GM12878 (cell line): ENCODE measurements at regions not wholly inside any gene's neighbourhood (a gene's known extent, or its start where the extent isn't known, plus 50 kb on each side); places are given as distances from the start of the nearest gene placed in this dataset.

Source experiments
- HDAC2 ChIP-seq: fragments of 200-600 bp; sonication (generic); IDR thresholded peaks from 2 replicates; pipeline ENCODE4 v1.6.1; 2017
- NRF1 ChIP-seq: conservative IDR thresholded peaks from 2 replicates; pipeline ENCODE4 v1.6.1; 2011; ENCODE audit warnings: mild to moderate bottlenecking, low read depth, low read length, improper control_type of control experiment
- TAF1 ChIP-seq: IDR thresholded peaks from 2 replicates; pipeline ENCODE4 v1.6.1; 2011; ENCODE audit warnings: mild to moderate bottlenecking, low read depth, low read length, borderline replicate concordance
- TCF3 ChIP-seq: IDR thresholded peaks from 2 replicates; pipeline ENCODE4 v1.6.1; 2012; ENCODE audit warnings: low read depth, mild to moderate bottlenecking, low read length, borderline replicate concordance; ENCODE audit not compliant: insufficient read depth
- TCF7 ChIP-seq: IDR thresholded peaks from 2 replicates; pipeline ENCODE4 v1.6.1; 2014; ENCODE audit warnings: antibody characterized with exemption, borderline replicate concordance
- TF ChIP-seq, protein P1 (sequence below): IDR thresholded peaks from 2 replicates; pipeline ENCODE4 v1.6.1; 2012; ENCODE audit warnings: improper control_type of control experiment, low read depth, low read length; ENCODE audit not compliant: insufficient replicate concordance
- TF ChIP-seq, protein P2 (sequence below): fragments of 450-650 bp; IDR thresholded peaks from 2 replicates; pipeline ENCODE4 v1.6.1; 2014; ENCODE audit warnings: mild to moderate bottlenecking
- TF ChIP-seq, protein P3 (sequence below): fragments of 450-650 bp; IDR thresholded peaks from 2 replicates; pipeline ENCODE4 v1.6.1; 2017; ENCODE audit warnings: mild to moderate bottlenecking, low read depth, inconsistent platforms; ENCODE audit not compliant: poor library complexity, severe bottlenecking
- TF ChIP-seq, protein P4 (sequence below): IDR thresholded peaks from 2 replicates; pipeline ENCODE4 v1.6.1; 2012; ENCODE audit warnings: low read length, inconsistent platforms

DNA sequence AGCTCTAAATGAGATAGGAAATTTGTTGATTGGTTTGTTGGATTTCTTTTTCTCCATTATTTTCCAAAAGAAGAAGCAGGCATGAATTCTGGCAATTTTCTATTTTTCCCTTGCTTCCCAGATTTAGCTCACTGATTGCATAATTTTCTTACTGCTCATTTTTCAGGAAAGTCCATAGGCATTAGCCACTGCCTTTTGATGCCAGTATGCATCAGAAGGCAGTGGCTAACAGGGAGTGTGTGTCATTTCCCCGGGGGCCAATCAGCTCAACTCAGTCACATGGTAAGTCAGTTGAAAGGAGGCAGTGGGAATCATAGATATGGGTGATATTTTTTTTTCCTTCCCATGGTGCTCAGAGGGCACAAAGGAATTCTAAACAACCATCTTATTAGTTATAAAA is 156.7 kb downstream of the TRIML1 start (continued):
- TF ChIP-seq, protein P1, sequence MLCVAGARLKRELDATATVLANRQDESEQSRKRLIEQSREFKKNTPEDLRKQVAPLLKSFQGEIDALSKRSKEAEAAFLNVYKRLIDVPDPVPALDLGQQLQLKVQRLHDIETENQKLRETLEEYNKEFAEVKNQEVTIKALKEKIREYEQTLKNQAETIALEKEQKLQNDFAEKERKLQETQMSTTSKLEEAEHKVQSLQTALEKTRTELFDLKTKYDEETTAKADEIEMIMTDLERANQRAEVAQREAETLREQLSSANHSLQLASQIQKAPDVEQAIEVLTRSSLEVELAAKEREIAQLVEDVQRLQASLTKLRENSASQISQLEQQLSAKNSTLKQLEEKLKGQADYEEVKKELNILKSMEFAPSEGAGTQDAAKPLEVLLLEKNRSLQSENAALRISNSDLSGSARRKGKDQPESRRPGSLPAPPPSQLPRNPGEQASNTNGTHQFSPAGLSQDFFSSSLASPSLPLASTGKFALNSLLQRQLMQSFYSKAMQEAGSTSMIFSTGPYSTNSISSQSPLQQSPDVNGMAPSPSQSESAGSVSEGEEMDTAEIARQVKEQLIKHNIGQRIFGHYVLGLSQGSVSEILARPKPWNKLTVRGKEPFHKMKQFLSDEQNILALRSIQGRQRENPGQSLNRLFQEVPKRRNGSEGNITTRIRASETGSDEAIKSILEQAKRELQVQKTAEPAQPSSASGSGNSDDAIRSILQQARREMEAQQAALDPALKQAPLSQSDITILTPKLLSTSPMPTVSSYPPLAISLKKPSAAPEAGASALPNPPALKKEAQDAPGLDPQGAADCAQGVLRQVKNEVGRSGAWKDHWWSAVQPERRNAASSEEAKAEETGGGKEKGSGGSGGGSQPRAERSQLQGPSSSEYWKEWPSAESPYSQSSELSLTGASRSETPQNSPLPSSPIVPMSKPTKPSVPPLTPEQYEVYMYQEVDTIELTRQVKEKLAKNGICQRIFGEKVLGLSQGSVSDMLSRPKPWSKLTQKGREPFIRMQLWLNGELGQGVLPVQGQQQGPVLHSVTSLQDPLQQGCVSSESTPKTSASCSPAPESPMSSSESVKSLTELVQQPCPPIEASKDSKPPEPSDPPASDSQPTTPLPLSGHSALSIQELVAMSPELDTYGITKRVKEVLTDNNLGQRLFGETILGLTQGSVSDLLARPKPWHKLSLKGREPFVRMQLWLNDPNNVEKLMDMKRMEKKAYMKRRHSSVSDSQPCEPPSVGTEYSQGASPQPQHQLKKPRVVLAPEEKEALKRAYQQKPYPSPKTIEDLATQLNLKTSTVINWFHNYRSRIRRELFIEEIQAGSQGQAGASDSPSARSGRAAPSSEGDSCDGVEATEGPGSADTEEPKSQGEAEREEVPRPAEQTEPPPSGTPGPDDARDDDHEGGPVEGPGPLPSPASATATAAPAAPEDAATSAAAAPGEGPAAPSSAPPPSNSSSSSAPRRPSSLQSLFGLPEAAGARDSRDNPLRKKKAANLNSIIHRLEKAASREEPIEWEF = no peak
- no peak for TF ChIP-seq TCF7
- TF ChIP-seq, protein P2, sequence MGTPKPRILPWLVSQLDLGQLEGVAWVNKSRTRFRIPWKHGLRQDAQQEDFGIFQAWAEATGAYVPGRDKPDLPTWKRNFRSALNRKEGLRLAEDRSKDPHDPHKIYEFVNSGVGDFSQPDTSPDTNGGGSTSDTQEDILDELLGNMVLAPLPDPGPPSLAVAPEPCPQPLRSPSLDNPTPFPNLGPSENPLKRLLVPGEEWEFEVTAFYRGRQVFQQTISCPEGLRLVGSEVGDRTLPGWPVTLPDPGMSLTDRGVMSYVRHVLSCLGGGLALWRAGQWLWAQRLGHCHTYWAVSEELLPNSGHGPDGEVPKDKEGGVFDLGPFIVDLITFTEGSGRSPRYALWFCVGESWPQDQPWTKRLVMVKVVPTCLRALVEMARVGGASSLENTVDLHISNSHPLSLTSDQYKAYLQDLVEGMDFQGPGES = no peak
- no peak for TF ChIP-seq NRF1
- no peak for TF ChIP-seq HDAC2
- TF ChIP-seq TAF1 = no peak
- TF ChIP-seq, protein P3, sequence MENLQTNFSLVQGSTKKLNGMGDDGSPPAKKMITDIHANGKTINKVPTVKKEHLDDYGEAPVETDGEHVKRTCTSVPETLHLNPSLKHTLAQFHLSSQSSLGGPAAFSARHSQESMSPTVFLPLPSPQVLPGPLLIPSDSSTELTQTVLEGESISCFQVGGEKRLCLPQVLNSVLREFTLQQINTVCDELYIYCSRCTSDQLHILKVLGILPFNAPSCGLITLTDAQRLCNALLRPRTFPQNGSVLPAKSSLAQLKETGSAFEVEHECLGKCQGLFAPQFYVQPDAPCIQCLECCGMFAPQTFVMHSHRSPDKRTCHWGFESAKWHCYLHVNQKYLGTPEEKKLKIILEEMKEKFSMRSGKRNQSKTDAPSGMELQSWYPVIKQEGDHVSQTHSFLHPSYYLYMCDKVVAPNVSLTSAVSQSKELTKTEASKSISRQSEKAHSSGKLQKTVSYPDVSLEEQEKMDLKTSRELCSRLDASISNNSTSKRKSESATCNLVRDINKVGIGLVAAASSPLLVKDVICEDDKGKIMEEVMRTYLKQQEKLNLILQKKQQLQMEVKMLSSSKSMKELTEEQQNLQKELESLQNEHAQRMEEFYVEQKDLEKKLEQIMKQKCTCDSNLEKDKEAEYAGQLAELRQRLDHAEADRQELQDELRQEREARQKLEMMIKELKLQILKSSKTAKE = no peak
- TF ChIP-seq TCF3 = no peak
- TF ChIP-seq, protein P4, sequence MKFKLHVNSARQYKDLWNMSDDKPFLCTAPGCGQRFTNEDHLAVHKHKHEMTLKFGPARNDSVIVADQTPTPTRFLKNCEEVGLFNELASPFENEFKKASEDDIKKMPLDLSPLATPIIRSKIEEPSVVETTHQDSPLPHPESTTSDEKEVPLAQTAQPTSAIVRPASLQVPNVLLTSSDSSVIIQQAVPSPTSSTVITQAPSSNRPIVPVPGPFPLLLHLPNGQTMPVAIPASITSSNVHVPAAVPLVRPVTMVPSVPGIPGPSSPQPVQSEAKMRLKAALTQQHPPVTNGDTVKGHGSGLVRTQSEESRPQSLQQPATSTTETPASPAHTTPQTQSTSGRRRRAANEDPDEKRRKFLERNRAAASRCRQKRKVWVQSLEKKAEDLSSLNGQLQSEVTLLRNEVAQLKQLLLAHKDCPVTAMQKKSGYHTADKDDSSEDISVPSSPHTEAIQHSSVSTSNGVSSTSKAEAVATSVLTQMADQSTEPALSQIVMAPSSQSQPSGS = no peak
